Dendritic cell treated with granulocyte-macrophage colony-stimulating factor and Interleukin-4, amounts not matched to agents 40 ng/mL and 50 ng/mL, for 4 days (primary cell): ENCODE measurements at regions not wholly inside any gene's neighbourhood (a gene's known extent, or its start where the extent isn't known, plus 50 kb on each side); places are given as distances from the start of the nearest gene placed in this dataset.
"Not testable (repeated sequence)": the region's sequence is repeated elsewhere in the genome, so short reads cannot be mapped to it uniquely, and the experiment has no call there.

Experiments
- H3K27ac Mint-ChIP-seq: one replicate; pipeline ENCODE4 v1.8.0; 2022; ENCODE audit warnings: mild to moderate bottlenecking, mixed read lengths
- H3K27me3 Mint-ChIP-seq: one replicate; pipeline ENCODE4 v1.8.0; 2022; ENCODE audit warnings: mild to moderate bottlenecking, mixed read lengths
- H3K36me3 Mint-ChIP-seq: one replicate; pipeline ENCODE4 v1.8.0; 2022; ENCODE audit warnings: low read depth, mixed read lengths
- H3K4me1 Mint-ChIP-seq: one replicate; pipeline ENCODE4 v1.8.0; 2022; ENCODE audit warnings: low read depth, mixed read lengths
- H3K4me3 Mint-ChIP-seq: one replicate; pipeline ENCODE4 v1.8.0; 2022; ENCODE audit warnings: mild to moderate bottlenecking, moderate library complexity, mixed read lengths
- H3K9me3 Mint-ChIP-seq: one replicate; pipeline ENCODE4 v1.8.0; 2022; ENCODE audit warnings: mixed read lengths
- intact Hi-C: fragments of 100-400 bp; cut with micrococcal nuclease; formaldehyde crosslinking; loops from one replicate; pipeline ENCODE4 v1.15.0; 2022

DNA sequence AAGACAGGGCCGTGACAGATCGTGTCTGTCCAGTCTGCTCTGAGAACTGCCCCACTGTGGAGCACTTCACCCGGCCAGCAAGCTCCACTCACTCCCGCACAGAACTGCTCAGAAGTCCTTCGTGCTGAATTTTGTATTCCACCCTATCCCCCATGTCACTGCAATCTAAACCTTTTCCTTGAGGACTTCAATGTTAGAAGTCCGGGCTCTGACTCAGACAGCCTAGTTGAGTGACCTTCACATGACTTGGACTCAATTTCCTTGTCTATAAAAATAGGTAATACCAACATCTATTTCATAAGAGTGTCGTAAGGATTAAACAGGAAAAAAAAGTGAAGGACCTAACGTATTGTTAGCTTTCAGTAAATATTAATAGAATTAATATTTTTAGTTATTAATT lies 161.6 kb downstream of the QRSL1 start:
- no peaks in the 10 kb centered on the region for H3K9me3 Mint-ChIP-seq
- no peaks in the 10 kb centered on the region for H3K36me3 Mint-ChIP-seq
- intact Hi-C loops = no loop called here
- H3K4me3 Mint-ChIP-seq = no peak overlapping the region
- no peaks in the 10 kb centered on the region for H3K4me1 Mint-ChIP-seq
- H3K27me3 Mint-ChIP-seq = peaks cover 2% of the 10 kb centered on the region
- no peak overlapping the region for H3K27ac Mint-ChIP-seq

DNA sequence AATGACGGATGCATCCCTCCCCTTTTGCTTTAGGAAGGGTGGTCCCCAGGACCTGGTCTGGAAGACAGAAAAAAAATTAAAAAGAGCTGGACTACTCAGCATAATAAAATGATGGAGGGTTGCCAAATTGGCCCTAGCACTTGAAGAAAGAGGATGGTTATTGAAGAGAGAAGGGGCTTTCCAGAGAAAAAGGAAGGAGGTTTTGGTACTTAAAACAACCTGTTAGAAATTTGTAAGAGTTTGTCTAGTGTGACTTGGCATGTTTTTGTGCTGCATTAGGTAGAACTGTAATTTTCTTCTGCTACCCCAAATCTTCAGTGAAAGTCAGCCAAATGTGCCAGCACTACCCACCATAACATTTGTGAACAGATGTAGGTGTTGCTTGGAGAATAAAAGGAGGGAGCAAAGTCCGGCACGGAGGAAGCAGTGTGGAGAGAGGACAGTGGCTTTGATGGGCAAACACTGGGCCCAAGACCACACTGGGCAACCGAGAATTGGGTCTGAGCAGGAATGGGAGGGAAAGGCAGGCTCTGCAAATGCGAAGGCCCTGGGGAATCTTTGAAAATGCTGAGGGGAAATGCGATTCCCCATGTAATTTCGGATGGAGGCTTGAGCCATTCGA lies 160.9 kb downstream of the QRSL1 start:
- no peak overlapping the region for H3K4me3 Mint-ChIP-seq
- no peaks in the 10 kb centered on the region for H3K36me3 Mint-ChIP-seq
- H3K27me3 Mint-ChIP-seq = peaks cover 1% of the 10 kb centered on the region
- no peaks in the 10 kb centered on the region for H3K4me1 Mint-ChIP-seq
- no peak overlapping the region for H3K27ac Mint-ChIP-seq
- intact Hi-C loops = no loop called here
- H3K9me3 Mint-ChIP-seq = no peaks in the 10 kb centered on the region

DNA sequence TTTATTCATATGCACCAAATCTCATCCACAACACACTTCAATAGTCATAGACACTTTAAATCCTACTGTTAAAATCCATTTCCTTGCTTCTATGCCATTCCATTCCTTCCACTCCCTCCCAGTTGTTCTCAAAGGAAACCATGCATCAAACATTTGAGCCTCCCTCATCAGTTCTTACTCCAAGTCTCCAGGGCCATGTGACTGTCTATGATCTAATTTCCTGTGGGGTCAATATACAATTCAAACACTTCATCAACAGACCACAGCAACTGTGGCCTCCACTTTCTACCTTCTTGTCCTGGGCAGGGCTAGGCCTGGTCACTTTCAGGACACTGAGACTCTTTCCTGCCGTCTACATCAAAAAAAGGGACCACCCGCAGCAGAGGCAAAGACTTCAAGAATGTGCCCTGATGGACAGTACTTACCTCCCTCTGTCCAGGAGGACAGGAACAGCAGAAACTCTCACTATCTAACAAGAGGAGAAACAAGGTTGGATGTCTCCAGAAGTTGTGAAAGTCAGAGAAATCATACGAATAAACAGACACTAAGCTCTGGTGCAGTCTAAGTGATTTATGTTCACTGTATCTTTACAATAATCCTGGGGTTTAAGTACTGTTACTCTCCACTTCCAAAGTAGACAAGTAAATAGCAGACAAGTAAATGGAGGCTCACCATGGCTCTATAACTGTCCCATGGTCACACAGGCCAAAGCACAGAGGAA lies 160.2 kb downstream of the QRSL1 start:
- Mint-ChIP-seq H3K27me3 (peaks cover 1% of the 10 kb centered on the region), H3K27ac (no peak overlapping the region), H3K4me1 (no peaks in the 10 kb centered on the region), H3K4me3 (no peak overlapping the region), H3K9me3 (no peaks in the 10 kb centered on the region), H3K36me3 (no peaks in the 10 kb centered on the region)
- intact Hi-C loops = no loop called here

DNA sequence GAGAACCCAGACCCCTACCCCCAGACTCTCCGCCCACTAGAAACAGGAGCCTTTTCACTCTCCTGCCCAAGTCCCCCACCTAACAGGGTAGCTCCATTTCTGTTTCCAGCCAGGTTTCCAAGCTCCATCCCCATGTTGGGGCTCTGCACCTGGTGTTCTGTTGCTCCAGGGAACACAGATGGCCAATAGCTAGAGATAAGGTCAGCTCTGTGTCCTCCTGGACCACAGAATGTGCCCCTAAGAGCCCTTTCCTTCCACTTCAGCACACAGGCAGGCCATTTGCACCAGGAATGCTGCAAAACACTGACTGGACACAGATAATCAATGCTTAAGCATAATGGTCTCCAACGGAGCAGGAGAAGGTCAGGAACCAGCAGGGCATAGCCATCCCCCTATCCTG lies 159.4 kb downstream of the QRSL1 start:
- H3K36me3 Mint-ChIP-seq = no peaks in the 10 kb centered on the region
- no peaks in the 10 kb centered on the region for H3K9me3 Mint-ChIP-seq
- H3K27me3 Mint-ChIP-seq = peaks cover 1% of the 10 kb centered on the region
- H3K4me1 Mint-ChIP-seq = no peaks in the 10 kb centered on the region
- intact Hi-C loops = no loop called here
- H3K27ac Mint-ChIP-seq = no peak overlapping the region
- H3K4me3 Mint-ChIP-seq = no peak overlapping the region

DNA sequence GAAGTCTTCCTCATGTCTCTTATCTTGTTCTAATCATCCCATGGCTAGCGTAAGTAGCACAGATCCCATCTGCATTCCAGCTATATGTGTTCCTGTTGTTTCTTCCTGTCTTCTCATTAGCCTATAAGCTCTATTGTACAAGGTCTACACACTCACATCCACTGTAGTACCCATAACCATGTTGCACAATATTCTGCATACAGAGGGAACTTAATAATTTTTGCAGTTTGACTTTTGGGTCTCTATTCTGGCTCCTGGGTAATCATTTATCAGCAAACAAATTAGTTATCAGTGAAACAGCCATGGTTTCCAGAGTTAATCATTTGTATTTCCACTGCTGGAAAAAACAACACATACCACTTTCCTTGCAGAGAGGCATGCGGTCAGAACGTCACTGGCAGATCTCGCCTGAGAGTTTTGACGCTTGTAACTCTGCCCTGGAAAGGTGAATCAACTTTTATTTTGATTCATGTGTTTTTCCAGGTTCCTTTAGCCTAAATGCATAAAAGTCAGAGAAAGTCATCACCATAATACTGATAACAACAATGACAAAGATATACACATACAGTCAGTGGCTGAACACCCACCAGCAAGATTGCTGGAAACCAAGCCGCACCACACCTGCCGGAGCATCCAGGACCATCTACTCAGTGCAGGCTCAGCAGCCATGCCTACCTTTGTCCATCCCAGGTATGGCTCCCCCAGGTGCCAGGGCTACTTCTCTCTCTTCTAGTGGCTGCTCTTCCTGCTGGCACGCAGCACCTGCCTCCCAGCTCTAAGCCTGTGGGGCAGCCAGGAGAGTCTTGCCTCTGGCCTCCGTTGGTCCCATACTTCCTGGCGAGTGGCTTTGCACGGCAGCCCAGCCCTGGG lies 158.2 kb downstream of the QRSL1 start:
- Mint-ChIP-seq H3K36me3 (no peaks in the 10 kb centered on the region), H3K4me3 (no peak overlapping the region), H3K27me3 (peaks cover 1% of the 10 kb centered on the region), H3K9me3 (no peaks in the 10 kb centered on the region), H3K27ac (no peak overlapping the region), H3K4me1 (no peaks in the 10 kb centered on the region)
- intact Hi-C loops = no loop called here

DNA sequence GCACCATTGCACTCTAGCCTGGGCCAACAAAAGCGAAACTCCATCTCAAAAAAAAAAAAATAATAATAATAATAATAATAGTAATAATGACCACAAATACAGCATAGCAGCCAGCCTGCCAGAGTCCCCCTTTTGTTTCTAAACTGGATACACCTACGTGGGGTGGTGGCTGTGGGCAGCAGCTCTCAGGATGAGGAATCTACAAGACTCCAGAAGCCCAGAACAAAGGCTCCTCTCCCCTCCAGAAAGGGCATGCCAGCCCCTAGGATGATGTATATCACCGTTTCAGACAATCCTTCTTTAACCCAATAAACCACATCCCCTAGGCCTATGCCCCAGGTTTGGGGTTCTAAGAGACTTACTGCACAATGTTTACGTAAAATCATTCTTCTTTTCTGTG lies 155.9 kb downstream of the QRSL1 start:
- H3K27ac Mint-ChIP-seq = no peak overlapping the region
- intact Hi-C loops = no loop called here
- H3K4me3 Mint-ChIP-seq = no peak overlapping the region
- no peaks in the 10 kb centered on the region for H3K4me1 Mint-ChIP-seq
- peaks cover 1% of the 10 kb centered on the region for H3K27me3 Mint-ChIP-seq
- no peaks in the 10 kb centered on the region for H3K9me3 Mint-ChIP-seq
- H3K36me3 Mint-ChIP-seq = no peaks in the 10 kb centered on the region

DNA sequence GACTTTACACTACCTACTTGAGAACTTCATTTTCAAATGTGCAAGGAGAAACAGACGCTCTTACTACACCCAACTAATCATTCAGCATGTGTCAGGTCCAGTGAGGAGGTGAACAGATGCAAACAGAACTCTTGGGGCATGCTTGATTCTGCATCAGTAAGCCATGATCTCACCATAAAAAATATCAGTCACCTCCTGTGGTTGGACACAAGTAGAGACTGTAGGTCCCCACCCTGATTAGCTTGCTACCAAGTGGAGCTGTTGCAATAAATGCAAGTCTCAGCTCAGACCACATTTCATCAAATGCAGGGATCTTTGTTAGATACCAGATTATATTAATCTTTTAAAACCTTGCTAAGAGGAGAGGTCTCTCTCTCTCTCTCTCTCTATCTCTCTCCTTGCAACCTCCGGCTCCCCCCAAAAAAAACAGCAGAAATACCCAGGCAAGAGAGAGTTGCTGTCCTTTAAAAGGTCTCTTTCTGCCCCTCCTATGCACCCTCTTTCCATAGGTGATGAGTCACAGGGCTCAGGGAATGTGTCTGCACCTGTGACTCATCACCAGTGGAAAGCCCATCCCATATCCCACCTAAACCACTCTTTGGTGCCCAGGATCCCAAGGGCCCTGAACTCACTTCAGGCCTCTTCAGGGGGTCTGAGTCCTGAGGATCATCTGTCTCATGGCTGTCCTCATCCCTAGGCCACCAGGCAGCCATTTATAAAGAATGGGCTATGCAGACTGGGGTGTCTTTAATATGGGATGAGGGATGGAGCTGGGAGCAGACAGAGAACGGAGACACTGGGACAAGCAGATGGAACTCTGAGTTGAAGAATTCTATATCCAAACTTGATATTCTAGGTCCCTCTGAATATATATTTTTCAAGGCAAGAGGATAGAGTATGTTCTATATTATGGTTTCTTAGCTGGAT lies 154.5 kb downstream of the QRSL1 start:
- intact Hi-C loops = no loop called here
- no peaks in the 10 kb centered on the region for H3K4me1 Mint-ChIP-seq
- no peak overlapping the region for H3K4me3 Mint-ChIP-seq
- no peaks in the 10 kb centered on the region for H3K36me3 Mint-ChIP-seq
- no peak overlapping the region for H3K27ac Mint-ChIP-seq
- H3K9me3 Mint-ChIP-seq = peaks cover 12% of the 10 kb centered on the region
- peaks cover 1% of the 10 kb centered on the region for H3K27me3 Mint-ChIP-seq

DNA sequence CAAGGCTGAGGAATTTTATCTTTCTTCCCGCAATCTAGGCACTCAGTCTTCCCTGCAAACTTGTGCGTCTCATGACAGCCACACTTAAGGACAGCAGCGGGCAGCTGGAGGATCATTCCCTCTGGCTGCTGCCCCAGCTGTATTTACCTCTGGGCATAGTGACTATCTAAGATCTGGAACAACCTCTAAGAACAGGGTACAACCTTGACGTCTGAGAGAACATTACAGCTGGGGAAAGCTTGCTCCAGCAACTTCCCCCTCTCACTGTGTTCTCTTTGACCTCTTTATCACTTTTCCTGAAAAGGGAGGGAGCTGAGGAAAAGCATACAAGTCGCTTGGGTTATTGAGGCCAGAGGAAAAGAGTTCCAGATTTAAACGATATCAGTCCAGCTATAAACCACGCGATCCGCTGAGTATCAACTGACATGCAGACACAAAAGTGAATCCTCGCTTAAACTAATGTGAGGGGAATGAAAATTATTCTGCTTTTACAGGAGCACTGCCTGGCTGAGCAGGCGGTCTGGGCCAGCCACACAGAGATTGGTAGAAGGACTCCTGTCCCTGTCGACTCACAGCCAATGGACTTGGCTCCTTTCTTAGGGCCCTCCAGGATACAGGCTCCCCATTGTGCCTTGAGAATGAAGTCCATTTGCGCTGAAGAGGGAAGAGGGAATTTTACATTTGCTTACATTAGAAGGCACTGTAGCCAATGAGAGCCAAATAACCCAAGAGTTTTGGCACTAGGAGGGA lies 153.3 kb downstream of the QRSL1 start:
- Mint-ChIP-seq H3K36me3 (no peaks in the 10 kb centered on the region), H3K27me3 (peaks cover 4% of the 10 kb centered on the region), H3K4me3 (no peak overlapping the region), H3K27ac (no peak overlapping the region), H3K9me3 (peaks cover 18% of the 10 kb centered on the region), H3K4me1 (no peaks in the 10 kb centered on the region)
- intact Hi-C loops = no loop called here

DNA sequence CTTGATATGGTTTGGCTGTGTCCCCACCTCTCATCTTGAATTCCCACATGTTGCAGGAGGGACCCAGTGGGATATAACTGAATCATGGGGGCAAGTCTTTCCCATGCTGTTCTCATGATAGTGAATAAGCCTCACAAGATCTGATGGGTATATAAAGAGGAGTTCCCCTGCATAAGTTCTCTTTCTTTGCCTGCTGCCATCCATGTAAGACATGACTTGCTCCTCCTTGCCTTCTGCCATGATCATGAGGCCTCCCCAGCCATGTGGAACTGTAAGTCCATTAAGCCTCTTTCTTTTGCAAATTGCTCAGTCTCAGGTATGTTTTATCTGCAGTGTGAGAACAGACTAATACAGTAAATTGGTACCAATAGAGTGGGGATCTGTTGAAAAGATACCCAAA lies 150.2 kb downstream of the QRSL1 start:
- H3K27me3 Mint-ChIP-seq, H3K4me1 Mint-ChIP-seq, H3K27ac Mint-ChIP-seq, intact Hi-C loops, H3K36me3 Mint-ChIP-seq, H3K4me3 Mint-ChIP-seq: not testable (repeated sequence)
- peaks cover 18% of the 10 kb centered on the region for H3K9me3 Mint-ChIP-seq

DNA sequence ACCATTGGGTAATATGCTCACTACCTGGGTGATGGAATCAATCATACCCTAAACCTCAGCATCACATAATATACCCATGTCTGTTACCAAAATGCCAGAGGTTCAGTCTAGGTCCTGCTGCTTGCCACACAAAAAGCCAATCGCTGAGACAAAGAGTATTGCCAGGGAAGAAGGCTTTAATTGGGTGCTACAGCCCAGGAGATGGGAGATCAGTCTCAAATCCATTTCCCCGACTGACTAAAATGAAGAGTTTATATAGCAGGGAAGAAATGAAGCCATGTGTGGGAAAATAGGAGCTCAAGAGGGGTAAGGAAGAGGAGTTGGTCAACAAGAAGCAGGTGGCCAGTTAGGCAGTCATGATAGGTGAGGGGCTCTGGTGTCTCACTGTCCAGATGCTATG lies 149.6 kb downstream of the QRSL1 start:
- Mint-ChIP-seq H3K27ac (no peak overlapping the region), H3K36me3 (no peaks in the 10 kb centered on the region), H3K4me3 (no peak overlapping the region), H3K27me3 (peaks cover 4% of the 10 kb centered on the region), H3K9me3 (peaks cover 18% of the 10 kb centered on the region), H3K4me1 (no peaks in the 10 kb centered on the region)
- intact Hi-C loops = no loop called here

DNA sequence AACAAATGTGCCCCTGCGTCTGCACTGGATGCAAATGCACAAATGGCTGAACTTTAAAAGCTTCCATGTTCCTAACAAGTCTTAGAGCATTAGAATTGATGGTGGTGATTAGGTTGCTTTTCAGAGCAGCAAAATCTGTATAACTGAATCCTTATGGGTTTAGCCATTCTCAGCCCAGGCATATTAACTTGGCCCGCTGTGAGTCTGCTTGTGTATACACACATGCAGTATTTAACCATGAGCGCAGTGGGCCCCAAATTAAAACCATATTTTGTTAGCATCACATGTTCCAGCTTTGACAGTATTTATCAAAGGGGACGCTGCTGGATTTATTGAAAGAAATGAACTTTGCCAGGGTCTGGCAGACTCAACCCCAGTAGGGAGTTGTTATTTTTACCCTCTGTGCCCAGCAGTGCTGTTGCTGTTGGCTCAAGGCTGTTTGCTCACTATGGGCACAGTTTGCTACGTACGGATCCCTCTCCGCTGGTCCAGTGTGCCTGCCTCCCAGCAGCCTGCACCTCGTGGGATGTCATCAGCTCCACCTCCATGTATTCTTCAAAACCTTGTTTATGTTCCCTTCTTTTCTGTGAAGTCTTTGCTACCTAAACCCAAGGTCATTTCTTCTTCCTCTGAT lies 144.7 kb downstream of the QRSL1 start:
- peaks cover 4% of the 10 kb centered on the region for H3K27me3 Mint-ChIP-seq
- H3K4me1 Mint-ChIP-seq = no peaks in the 10 kb centered on the region
- no peaks in the 10 kb centered on the region for H3K36me3 Mint-ChIP-seq
- H3K9me3 Mint-ChIP-seq = peaks cover 9% of the 10 kb centered on the region
- intact Hi-C loops = no loop called here
- no peak overlapping the region for H3K4me3 Mint-ChIP-seq
- H3K27ac Mint-ChIP-seq = no peak overlapping the region

DNA sequence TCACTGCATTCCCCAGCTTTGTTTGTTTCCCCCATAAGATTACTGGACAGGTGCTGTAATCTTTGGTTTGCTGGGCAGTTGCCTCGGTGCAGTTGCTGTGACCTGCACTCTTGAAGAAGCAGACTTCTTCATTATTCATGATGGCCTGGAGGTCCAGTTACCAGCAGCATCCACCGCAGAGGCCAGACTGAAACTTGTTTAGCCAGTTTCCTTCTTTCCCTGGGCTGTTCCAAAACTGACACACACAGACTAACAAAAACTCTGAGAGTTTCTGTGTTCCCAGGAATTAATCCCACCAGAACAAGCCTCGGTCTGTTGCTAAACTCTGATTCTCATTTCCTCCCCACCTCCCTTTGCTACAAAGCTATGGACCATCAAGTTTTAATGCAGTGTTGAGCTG lies 144.1 kb downstream of the QRSL1 start:
- no peak overlapping the region for H3K27ac Mint-ChIP-seq
- intact Hi-C loops = no loop called here
- peaks cover 2% of the 10 kb centered on the region for H3K27me3 Mint-ChIP-seq
- H3K36me3 Mint-ChIP-seq = no peaks in the 10 kb centered on the region
- peaks cover 3% of the 10 kb centered on the region for H3K9me3 Mint-ChIP-seq
- H3K4me1 Mint-ChIP-seq = no peaks in the 10 kb centered on the region
- no peak overlapping the region for H3K4me3 Mint-ChIP-seq
